GM18909 (cell line): ENCODE measurements at regions not wholly inside any gene's neighbourhood (a gene's known extent, or its start where the extent isn't known, plus 50 kb on each side); places are given as distances from the start of the nearest gene placed in this dataset.

ENCODE experiments used
- ATAC-seq: cut with Tn5 transposase; IDR thresholded peaks from one replicate; pipeline ENCODE4 v1.9.1; 2021; ENCODE audit warnings: mild to moderate bottlenecking; ENCODE audit not compliant: unreplicated experiment, poor library complexity

- no peak for ATAC-seq
Observed at GRCh38 chrX:137401092-137401491, 164.8 kb upstream of the ZIC3 start.

GRCh38 chrX:137387646-137388045 is 178.3 kb upstream of the ZIC3 start:
- ATAC-seq = no peak

GRCh38 chrX:137366018-137366633 is 199.8 kb upstream of the ZIC3 start:
- no peak for ATAC-seq

GRCh38 chrX:137363559-137363958 is 202.4 kb upstream of the ZIC3 start:
- ATAC-seq = no peak

- ATAC-seq = no peak
Observed at GRCh38 chrX:137362583-137362982, 203.3 kb upstream of the ZIC3 start.

GRCh38 chrX:137354851-137355250 is 211.1 kb upstream of the ZIC3 start:
- ATAC-seq = no peak

- ATAC-seq = no peak
Observed at GRCh38 chrX:137353404-137353803, 212.5 kb upstream of the ZIC3 start.

GRCh38 chrX:137352101-137352660 is 213.7 kb upstream of the ZIC3 start:
- no peak for ATAC-seq

GRCh38 chrX:137342969-137343368 is 223.0 kb upstream of the ZIC3 start:
- no peak for ATAC-seq

- no peak for ATAC-seq
Observed at GRCh38 chrX:137313627-137314026, 252.3 kb upstream of the ZIC3 start.

- no peak for ATAC-seq
Observed at GRCh38 chrX:137305404-137305803, 260.5 kb upstream of the ZIC3 start.

- no peak for ATAC-seq
Observed at GRCh38 chrX:137297167-137297566, 263.4 kb upstream of the GPR101 start.

- ATAC-seq = no peak
Observed at GRCh38 chrX:137290011-137290410, 256.2 kb upstream of the GPR101 start.

- no peak for ATAC-seq
Observed at GRCh38 chrX:137287191-137287590, 253.4 kb upstream of the GPR101 start.

- no peak for ATAC-seq
Observed at GRCh38 chrX:137286423-137286822, 252.6 kb upstream of the GPR101 start.

- ATAC-seq = no peak
Observed at GRCh38 chrX:137278825-137279224, 245.0 kb upstream of the GPR101 start.

GRCh38 chrX:137263374-137263773 is 229.6 kb upstream of the GPR101 start:
- ATAC-seq = no peak

GRCh38 chrX:137245183-137245582 is 211.4 kb upstream of the GPR101 start:
- no peak for ATAC-seq

- no peak for ATAC-seq
Observed at GRCh38 chrX:137236837-137237236, 203.0 kb upstream of the GPR101 start.

- ATAC-seq = no peak
Observed at GRCh38 chrX:137234651-137235402, 201.0 kb upstream of the GPR101 start.

GRCh38 chrX:137233478-137233877 is 199.7 kb upstream of the GPR101 start:
- ATAC-seq = no peak

- ATAC-seq = no peak
Observed at GRCh38 chrX:137227151-137227550, 193.4 kb upstream of the GPR101 start.
